ENCODE measurements at regions not wholly inside any gene's neighbourhood (a gene's known extent, or its start where the extent isn't known, plus 50 kb on each side); places are given as distances from the start of the nearest gene placed in this dataset.
A peak's percentile ranks its signal among the peaks of the same experiment; 100 is the strongest.

DNA sequence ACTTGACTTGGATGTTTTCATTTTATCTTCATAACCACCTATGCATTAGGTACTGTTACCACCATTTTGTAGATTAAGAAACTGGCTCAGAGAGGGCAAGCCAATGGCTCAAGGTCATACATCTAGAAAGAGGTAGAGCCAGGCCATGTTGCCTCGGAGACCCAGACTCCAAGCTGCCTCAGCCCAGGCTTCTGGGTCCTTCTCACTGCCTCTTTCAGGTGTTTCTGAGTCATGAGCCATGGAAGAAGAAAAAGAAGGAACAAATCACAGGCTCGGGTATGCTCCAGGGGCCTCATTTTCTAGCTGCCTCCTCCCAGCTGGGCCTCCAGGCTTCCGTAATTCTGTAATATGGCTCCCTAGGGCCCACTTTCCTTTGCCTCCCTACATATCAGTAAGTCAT, 226.5 kb upstream of the TOPAZ1 start:
- H3K9me3 ChIP-seq (ENCODE audit: control insufficient read depth, insufficient read depth, low read length): no peaks in the 10 kb centered on the region
- H3K27me3 ChIP-seq (ENCODE audit: control insufficient read depth, insufficient read depth, low read length): no peaks in the 10 kb centered on the region
- DNase-seq (ENCODE audit: low read depth, low spot score): no peak
- H3K27ac ChIP-seq (ENCODE audit: low read length): no peak overlapping the region
- peaks cover 4% of the 10 kb centered on the region for H3K4me1 ChIP-seq (ENCODE audit: control insufficient read depth, insufficient read depth, low read length)
- no peak overlapping the region for H3K4me3 ChIP-seq (ENCODE audit: low read length)
- H3K36me3 ChIP-seq (ENCODE audit: control insufficient read depth, insufficient read depth, low read length): no peaks in the 10 kb centered on the region
- WGBS (ENCODE audit: insufficient coverage, insufficient read length): no CpG with 5 or more reads among the region's 3 CpGs

DNA sequence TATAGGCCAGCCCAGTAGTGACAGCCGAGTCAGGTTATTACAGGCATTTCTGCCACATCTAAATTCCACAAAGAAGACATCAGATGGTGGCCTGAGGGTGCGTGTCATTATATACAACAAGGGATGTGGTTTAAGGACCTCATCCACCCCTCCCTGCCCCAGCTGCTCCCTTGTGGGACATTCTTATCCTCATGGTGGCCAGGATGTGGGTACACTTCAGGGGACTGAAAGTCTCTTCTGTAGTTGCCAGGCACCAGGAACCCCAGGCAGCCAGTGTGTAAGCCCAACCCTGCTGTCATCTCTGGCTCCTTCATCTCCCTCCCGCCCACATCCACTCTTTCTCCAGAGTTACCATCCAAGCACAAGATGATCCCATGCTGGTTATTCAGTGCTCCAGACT, 224.9 kb upstream of the TOPAZ1 start:
- no peak overlapping the region for H3K27ac ChIP-seq (ENCODE audit: low read length)
- no peaks in the 10 kb centered on the region for H3K36me3 ChIP-seq (ENCODE audit: control insufficient read depth, insufficient read depth, low read length)
- peaks cover 4% of the 10 kb centered on the region for H3K4me1 ChIP-seq (ENCODE audit: control insufficient read depth, insufficient read depth, low read length)
- no CpG with 5 or more reads among the region's 3 CpGs for WGBS (ENCODE audit: insufficient coverage, insufficient read length)
- H3K9me3 ChIP-seq (ENCODE audit: control insufficient read depth, insufficient read depth, low read length): no peaks in the 10 kb centered on the region
- no peak overlapping the region for H3K4me3 ChIP-seq (ENCODE audit: low read length)
- peaks cover 3% of the 10 kb centered on the region for H3K27me3 ChIP-seq (ENCODE audit: control insufficient read depth, insufficient read depth, low read length)
- DNase-seq (ENCODE audit: low read depth, low spot score): no peak

DNA sequence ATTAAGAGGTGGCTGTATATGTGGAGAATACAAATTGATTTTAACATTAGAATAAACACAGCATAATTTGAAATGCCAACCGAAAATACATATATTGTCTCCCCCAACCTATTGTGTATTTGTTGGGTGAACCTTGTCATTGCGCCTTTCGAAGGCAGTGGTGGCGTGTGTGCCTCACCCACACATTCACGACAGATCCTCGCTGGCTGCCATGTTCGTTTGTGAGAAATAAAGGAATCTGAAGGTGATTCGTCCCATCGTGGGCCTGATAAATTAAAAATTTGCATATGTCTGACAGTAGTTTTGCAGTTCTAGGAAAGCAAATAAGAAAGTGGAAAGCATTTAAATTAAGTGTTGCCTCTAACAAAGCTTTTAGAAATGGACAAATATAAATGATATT, 222.8 kb upstream of the TOPAZ1 start:
- no peak overlapping the region for H3K27ac ChIP-seq (ENCODE audit: low read length)
- no CpG with 5 or more reads among the region's 9 CpGs for WGBS (ENCODE audit: insufficient coverage, insufficient read length)
- H3K9me3 ChIP-seq (ENCODE audit: control insufficient read depth, insufficient read depth, low read length): no peaks in the 10 kb centered on the region
- no peaks in the 10 kb centered on the region; the same call in none of the 2 replicates for H3K4me1 ChIP-seq (ENCODE audit: control insufficient read depth, insufficient read depth, low read length)
- no peak overlapping the region for H3K4me3 ChIP-seq (ENCODE audit: low read length)
- DNase-seq (ENCODE audit: low read depth, low spot score): no peak
- H3K27me3 ChIP-seq (ENCODE audit: control insufficient read depth, insufficient read depth, low read length): peaks cover 6% of the 10 kb centered on the region
- H3K36me3 ChIP-seq (ENCODE audit: control insufficient read depth, insufficient read depth, low read length): no peaks in the 10 kb centered on the region

DNA sequence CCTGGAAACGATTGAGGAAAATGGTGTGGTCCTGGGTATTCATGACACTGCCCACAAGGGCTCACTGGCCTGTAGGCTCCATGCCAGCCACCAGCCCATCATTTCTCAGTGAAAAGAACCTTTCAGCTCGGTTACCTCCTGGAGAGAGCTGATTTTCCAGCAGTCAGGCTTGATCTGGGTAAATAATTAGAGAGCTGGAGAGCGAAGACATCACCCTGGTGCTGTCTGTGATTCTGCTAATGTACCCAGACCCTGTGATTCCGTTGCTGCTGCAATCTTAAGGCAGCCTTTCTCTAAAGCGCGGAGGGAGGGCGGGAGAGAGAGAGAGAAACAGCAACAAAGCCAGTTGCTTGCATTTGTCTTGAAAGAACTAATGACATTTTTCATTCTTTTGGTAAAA, 221.9 kb upstream of the TOPAZ1 start:
- Histone ChIP-seq H3K36me3 (ENCODE audit: control insufficient read depth, insufficient read depth, low read length) (no peaks in the 10 kb centered on the region), H3K9me3 (ENCODE audit: control insufficient read depth, insufficient read depth, low read length) (no peaks in the 10 kb centered on the region), H3K4me3 (ENCODE audit: low read length) (no peak overlapping the region), H3K27me3 (ENCODE audit: control insufficient read depth, insufficient read depth, low read length) (peaks cover 6% of the 10 kb centered on the region), H3K27ac (ENCODE audit: low read length) (no peak overlapping the region), H3K4me1 (ENCODE audit: control insufficient read depth, insufficient read depth, low read length) (no peaks in the 10 kb centered on the region; the same call in none of the 2 replicates)
- DNase-seq (ENCODE audit: low read depth, low spot score): no peak
- no CpG with 5 or more reads among the region's 7 CpGs for WGBS (ENCODE audit: insufficient coverage, insufficient read length)

DNA sequence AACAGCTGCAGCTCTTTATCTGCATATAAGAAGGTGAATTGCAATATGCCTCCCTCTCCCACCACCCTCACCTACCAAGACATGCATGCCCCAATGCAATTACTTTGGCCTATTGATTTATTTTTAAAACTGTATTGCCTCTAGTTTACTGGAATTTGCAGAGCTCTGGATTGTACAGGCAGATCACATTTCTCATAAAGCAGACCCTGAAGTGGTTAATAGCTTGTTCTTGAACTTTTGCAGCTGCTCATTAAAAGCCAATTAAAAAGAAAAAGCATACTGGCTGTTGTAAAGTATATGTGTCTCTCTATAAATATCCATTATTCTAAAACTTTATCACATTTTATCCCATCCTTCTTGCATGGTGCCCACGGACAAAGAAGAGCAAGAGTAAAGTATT, 221.5 kb upstream of the TOPAZ1 start:
- H3K9me3 ChIP-seq (ENCODE audit: control insufficient read depth, insufficient read depth, low read length): no peaks in the 10 kb centered on the region
- no peaks in the 10 kb centered on the region for H3K36me3 ChIP-seq (ENCODE audit: control insufficient read depth, insufficient read depth, low read length)
- H3K27ac ChIP-seq (ENCODE audit: low read length): no peak overlapping the region
- no peak overlapping the region for H3K4me3 ChIP-seq (ENCODE audit: low read length)
- H3K4me1 ChIP-seq (ENCODE audit: control insufficient read depth, insufficient read depth, low read length): no peaks in the 10 kb centered on the region; the same call in none of the 2 replicates
- DNase-seq (ENCODE audit: low read depth, low spot score): no peak
- no CpG with 5 or more reads among the region's 1 CpG for WGBS (ENCODE audit: insufficient coverage, insufficient read length)
- H3K27me3 ChIP-seq (ENCODE audit: control insufficient read depth, insufficient read depth, low read length): peaks cover 6% of the 10 kb centered on the region

DNA sequence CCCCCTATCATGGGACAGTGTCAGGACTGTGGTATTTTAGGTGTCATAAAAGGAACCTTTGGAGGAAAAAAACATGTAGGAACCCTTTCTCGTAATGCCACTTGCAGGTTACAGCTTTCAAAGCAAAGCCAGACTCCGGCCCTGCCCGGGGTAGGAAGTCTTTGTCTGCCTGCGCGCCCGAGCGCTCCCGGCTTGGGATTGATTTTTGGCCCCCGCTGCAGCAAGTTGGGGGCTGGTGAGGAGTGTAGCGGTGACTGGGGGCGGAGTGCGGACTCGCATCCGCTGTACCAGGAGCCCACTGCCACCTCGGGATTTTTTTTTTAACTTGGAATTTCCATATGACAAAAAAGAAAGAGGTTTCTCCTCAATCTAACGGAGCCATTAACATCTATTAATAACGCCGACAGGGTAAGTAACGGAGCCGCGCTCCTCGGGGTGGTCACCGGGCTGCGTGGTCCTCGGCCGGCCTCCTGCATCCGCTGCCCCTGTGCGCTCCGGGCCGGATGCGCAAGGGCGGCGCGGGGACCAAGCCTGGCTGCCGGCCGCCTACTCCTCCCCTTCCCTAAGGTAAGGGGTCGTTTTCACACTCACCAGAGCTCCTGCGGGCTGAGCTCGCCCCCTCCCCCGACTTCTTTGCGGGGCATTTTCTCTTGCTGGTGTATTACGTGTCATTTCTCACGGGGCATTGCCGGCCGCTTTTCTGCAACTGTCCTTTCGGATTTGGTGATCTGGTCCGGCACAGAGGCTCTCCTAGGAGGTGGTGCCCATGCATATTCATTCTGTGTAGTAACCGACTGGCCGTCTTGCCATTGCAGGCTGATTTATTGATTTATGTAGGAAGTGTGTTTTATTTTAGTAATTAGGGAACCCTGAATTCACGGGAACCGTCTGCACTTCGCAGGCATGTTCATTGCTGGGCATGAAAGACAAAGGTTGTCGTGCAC, 219.8 kb upstream of the TOPAZ1 start:
- Histone ChIP-seq H3K9me3 (ENCODE audit: control insufficient read depth, insufficient read depth, low read length) (no peaks in the 10 kb centered on the region), H3K27me3 (ENCODE audit: control insufficient read depth, insufficient read depth, low read length) (peaks cover 6% of the 10 kb centered on the region), H3K27ac (ENCODE audit: low read length) (no peak overlapping the region), H3K4me1 (ENCODE audit: control insufficient read depth, insufficient read depth, low read length) (no peaks in the 10 kb centered on the region; the same call in none of the 2 replicates), H3K36me3 (ENCODE audit: control insufficient read depth, insufficient read depth, low read length) (no peaks in the 10 kb centered on the region), H3K4me3 (ENCODE audit: low read length) (peak overlapping the region; percentile 12; the same call in 1 of the 2 replicates)
- DNase-seq (ENCODE audit: low read depth, low spot score): no peak
- no CpG with 5 or more reads among the region's 53 CpGs for WGBS (ENCODE audit: insufficient coverage, insufficient read length)

DNA sequence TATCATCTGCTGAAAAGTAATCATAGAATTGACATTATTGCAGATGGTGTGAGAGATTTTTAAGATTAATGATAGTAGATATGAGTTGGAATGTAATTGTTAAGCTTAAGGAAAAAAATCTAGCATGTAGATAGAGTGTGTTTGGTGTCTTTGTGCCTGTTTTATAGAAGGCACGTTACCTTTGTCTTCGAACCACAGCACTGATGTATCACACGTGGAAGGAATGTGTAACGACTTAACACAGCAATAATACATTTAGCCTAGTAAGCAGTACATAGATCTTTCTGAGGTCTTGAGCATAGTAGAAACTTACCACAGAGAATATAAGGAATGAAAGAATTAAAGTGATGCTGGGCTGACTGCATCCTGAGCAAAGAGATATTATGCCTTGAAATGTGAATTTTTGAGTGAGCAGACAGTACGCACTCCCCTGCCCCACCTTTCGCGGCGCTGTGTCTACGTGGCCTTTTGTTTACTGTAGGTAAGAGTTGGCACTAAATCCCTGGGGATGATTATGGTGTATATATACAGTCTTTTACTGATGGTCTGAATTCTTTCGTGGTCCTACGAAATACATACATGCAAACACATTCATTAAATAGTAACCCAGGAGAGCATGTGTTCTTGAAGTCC, 217.6 kb upstream of the TOPAZ1 start:
- Histone ChIP-seq H3K36me3 (ENCODE audit: control insufficient read depth, insufficient read depth, low read length) (no peaks in the 10 kb centered on the region), H3K27ac (ENCODE audit: low read length) (no peak overlapping the region), H3K4me1 (ENCODE audit: control insufficient read depth, insufficient read depth, low read length) (no peaks in the 10 kb centered on the region; the same call in 1 of the 2 replicates)

DNA sequence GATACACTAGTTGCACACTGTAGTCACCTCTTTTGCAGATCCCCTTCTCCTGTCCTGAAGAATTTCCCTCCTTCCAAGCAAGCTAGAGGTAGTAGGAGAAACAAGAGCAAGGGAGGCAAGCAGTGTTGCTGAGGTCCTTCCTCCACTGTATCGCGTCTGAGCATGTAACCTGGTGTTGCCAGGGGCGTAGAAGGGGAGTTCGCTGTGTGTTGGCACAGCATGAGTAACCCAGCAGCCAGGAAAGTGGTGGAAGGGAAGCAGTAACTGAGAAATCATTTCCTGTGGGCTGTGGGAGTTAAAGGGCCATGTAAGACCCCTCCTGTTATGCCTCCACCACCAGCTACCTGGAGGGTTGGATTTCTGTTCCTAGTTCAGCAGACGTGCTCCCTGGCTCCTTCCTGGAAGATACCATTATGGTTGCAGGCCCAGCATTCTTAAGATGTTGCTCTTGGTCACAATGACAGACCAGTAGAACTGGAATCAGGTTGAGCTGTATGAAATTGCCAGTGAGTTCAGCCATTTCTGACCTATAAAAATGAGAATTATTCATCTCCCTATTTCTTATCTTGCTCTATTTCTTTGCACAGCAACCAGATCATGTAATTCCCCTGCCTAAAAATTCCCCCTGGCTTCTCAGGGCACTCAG, 215.3 kb upstream of the TOPAZ1 start:
- H3K9me3 ChIP-seq (ENCODE audit: control insufficient read depth, insufficient read depth, low read length): no peaks in the 10 kb centered on the region
- WGBS (ENCODE audit: insufficient coverage, insufficient read length): no CpG with 5 or more reads among the region's 5 CpGs
- no peak overlapping the region for H3K4me3 ChIP-seq (ENCODE audit: low read length)
- peaks cover 3% of the 10 kb centered on the region; the same call in 1 of the 2 replicates for H3K27me3 ChIP-seq (ENCODE audit: control insufficient read depth, insufficient read depth, low read length)
- no peak overlapping the region for H3K27ac ChIP-seq (ENCODE audit: low read length)
- no peak for DNase-seq (ENCODE audit: low read depth, low spot score)
- no peaks in the 10 kb centered on the region for H3K36me3 ChIP-seq (ENCODE audit: control insufficient read depth, insufficient read depth, low read length)
- no peaks in the 10 kb centered on the region; the same call in 1 of the 2 replicates for H3K4me1 ChIP-seq (ENCODE audit: control insufficient read depth, insufficient read depth, low read length)

More for the DNA sequence above, 217.6 kb upstream of the TOPAZ1 start:
- Histone ChIP-seq H3K4me3 (ENCODE audit: low read length) (no peak overlapping the region), H3K9me3 (ENCODE audit: control insufficient read depth, insufficient read depth, low read length) (no peaks in the 10 kb centered on the region), H3K27me3 (ENCODE audit: control insufficient read depth, insufficient read depth, low read length) (peaks cover 6% of the 10 kb centered on the region)
- no peak for DNase-seq (ENCODE audit: low read depth, low spot score)
- WGBS (ENCODE audit: insufficient coverage, insufficient read length): no CpG with 5 or more reads among the region's 11 CpGs

DNA sequence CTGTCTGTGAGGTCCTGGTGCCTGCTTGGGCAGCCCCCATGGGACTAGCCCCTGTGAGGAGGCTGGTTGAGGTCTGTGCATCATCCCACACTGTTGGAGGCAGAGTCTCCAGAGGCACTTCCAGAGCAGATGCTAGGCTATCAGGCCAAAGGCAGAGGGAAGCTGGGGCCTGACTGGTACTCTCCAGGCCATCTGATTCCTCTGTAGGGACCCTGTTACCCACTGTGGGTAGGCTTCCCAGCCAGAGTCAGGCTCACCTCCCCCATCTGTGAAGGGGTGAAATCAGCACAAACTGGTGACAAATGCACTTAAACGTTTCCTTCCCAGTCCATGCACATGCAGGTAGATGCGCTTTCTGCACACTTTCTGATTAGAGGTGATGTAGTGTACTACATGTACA, 212.6 kb upstream of the TOPAZ1 start:
- Histone ChIP-seq H3K9me3 (ENCODE audit: control insufficient read depth, insufficient read depth, low read length) (no peaks in the 10 kb centered on the region), H3K4me1 (ENCODE audit: control insufficient read depth, insufficient read depth, low read length) (peaks cover 2% of the 10 kb centered on the region), H3K27ac (ENCODE audit: low read length) (no peak overlapping the region), H3K36me3 (ENCODE audit: control insufficient read depth, insufficient read depth, low read length) (no peaks in the 10 kb centered on the region), H3K4me3 (ENCODE audit: low read length) (no peak overlapping the region), H3K27me3 (ENCODE audit: control insufficient read depth, insufficient read depth, low read length) (no peaks in the 10 kb centered on the region)
- DNase-seq (ENCODE audit: low read depth, low spot score): no peak
- WGBS (ENCODE audit: insufficient coverage, insufficient read length): no CpG with 5 or more reads among the region's 2 CpGs

DNA sequence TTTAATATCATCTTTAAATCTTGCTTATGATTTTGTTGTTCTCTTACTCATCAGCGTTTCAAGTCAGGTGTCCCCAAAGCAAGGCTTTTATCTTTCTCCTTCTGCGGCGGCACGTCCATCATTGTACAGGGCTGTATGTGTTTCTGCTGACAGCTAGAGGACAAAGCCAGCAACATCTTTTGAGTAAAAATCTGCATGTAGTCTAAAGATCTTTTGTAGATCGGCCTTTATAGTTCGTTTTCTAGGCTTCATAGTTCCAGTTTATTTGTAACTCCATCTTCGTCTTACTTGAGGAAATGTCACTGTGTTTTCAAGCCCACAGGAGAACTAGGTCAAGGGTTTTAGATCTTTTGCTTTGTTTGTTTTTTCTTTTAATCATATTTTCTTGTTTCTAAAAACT, 211.4 kb upstream of the TOPAZ1 start:
- Histone ChIP-seq H3K9me3 (ENCODE audit: control insufficient read depth, insufficient read depth, low read length) (no peaks in the 10 kb centered on the region), H3K27ac (ENCODE audit: low read length) (no peak overlapping the region), H3K27me3 (ENCODE audit: control insufficient read depth, insufficient read depth, low read length) (no peaks in the 10 kb centered on the region), H3K4me3 (ENCODE audit: low read length) (no peak overlapping the region), H3K4me1 (ENCODE audit: control insufficient read depth, insufficient read depth, low read length) (peaks cover 2% of the 10 kb centered on the region), H3K36me3 (ENCODE audit: control insufficient read depth, insufficient read depth, low read length) (no peaks in the 10 kb centered on the region)
- DNase-seq (ENCODE audit: low read depth, low spot score): no peak
- WGBS (ENCODE audit: insufficient coverage, insufficient read length): no CpG with 5 or more reads among the region's 7 CpGs

All from iPS DF 6.9 (cell line).